B cell (primary cell): ENCODE measurements at regions not wholly inside any gene's neighbourhood (a gene's known extent, or its start where the extent isn't known, plus 50 kb on each side); places are given as distances from the start of the nearest gene placed in this dataset.

Experiments
- ATAC-seq: fragments of 200-7000 bp; cut with Tn5 transposase; one replicate; pipeline ENCODE4 v1.10.0; 2021; ENCODE audit warnings: low read depth, mild to moderate bottlenecking, moderate number of reproducible peaks, moderate library complexity
- CTCF ChIA-PET: fragments of 350-600 bp; sonication (Branson Sonifier 250); formaldehyde crosslinking; loops from one replicate; lab custom pipeline; 2021; ENCODE audit warnings: antibody characterized with exemption, inconsistent platforms; lab: Charles Lee
- POLR2A ChIA-PET: fragments of 350-600 bp; sonication (Branson Sonifier 250); formaldehyde crosslinking; loops from one replicate; lab custom pipeline; 2021; ENCODE audit warnings: antibody characterized with exemption; lab: Charles Lee
- DNase-seq: peaks from one replicate; pipeline ENCODE4 v3.0.0; 2013
- H2AFZ ChIP-seq: 2 replicates; pipeline ENCODE4 v1.6.1; 2012; ENCODE audit warnings: mild to moderate bottlenecking, low read depth, low read length; ENCODE audit not compliant: insufficient read depth, poor library complexity, severe bottlenecking
- H3K27ac ChIP-seq, 2 donors: 1 replicate in 1 of 2; 2 replicates in 1 of 2; pipeline ENCODE4 v1.5.1; 2012 to 2013; ENCODE audit warnings: low read length in 2 of 2, mild to moderate bottlenecking in 2 of 2, moderate library complexity in 1 of 2
- H3K27me3 ChIP-seq, 4 experiments: fragments of 200-600 bp in 1 of 4; sonication (generic) in 1 of 4; replicated peaks in 1 of 4; 1 replicate in 2 of 4; 2 replicates in 2 of 4; pipeline versions ENCODE4 v1.6.1 to v1.7.0; 2013 to 2016; ENCODE audit warnings: low read length in 3 of 4, mild to moderate bottlenecking in 2 of 4, mixed read lengths in 1 of 4, moderate library complexity in 1 of 4; ENCODE audit not compliant: insufficient read depth in 4 of 4, control insufficient read depth in 3 of 4; ENCODE audit errors: control extremely low read depth in 1 of 4
- H3K36me3 ChIP-seq, 2 experiments: replicated peaks in 1 of 2; 1 replicate in 1 of 2; 2 replicates in 1 of 2; pipeline versions ENCODE4 v1.6.1 to v1.7.1; 2013; ENCODE audit warnings: low read length in 1 of 2; ENCODE audit not compliant: insufficient read depth in 2 of 2, control insufficient read depth in 1 of 2; ENCODE audit errors: control extremely low read depth in 1 of 2, extremely low read depth in 1 of 2
- H3K4me1 ChIP-seq, 2 donors: fragments of 200-600 bp in 1 of 2; sonication (generic) in 1 of 2; 1 replicate in 1 of 2; 2 replicates in 1 of 2; pipeline versions ENCODE4 v1.5.1 to v1.6.1; 2013 to 2017; ENCODE audit warnings: low read length in 2 of 2; ENCODE audit not compliant: control insufficient read depth in 2 of 2, insufficient read depth in 2 of 2
- H3K4me2 ChIP-seq: replicated peaks from 2 replicates; pipeline ENCODE3; 2012; ENCODE audit warnings: mild to moderate bottlenecking, low read depth, low read length; ENCODE audit not compliant: poor library complexity, severe bottlenecking
- H3K4me3 ChIP-seq, 5 experiments: fragments of 200-600 bp in 1 of 5; sonication (generic) in 1 of 5; 1 replicate in 3 of 5; 2 replicates in 2 of 5; pipeline versions ENCODE4 v1.5.1 to v1.7.0; 2011 to 2016; ENCODE audit warnings: low read length in 4 of 5, mild to moderate bottlenecking in 4 of 5, low read depth in 2 of 5, control low read depth in 1 of 5, moderate library complexity in 1 of 5; ENCODE audit not compliant: insufficient read depth in 1 of 5; ENCODE audit errors: control extremely low read depth in 1 of 5, extremely low read depth in 1 of 5
- H3K79me2 ChIP-seq: fragments of 200-600 bp; sonication (generic); one replicate; pipeline ENCODE4 v1.6.0; 2016; ENCODE audit warnings: low read length; ENCODE audit not compliant: control insufficient read depth, insufficient read depth
- H3K9ac ChIP-seq: fragments of 200-600 bp; sonication (generic); 2 replicates; pipeline ENCODE4 v1.6.1; 2017; ENCODE audit warnings: mild to moderate bottlenecking, low read length, moderate library complexity
- H3K9me3 ChIP-seq, 3 donors: one replicate each; pipeline versions ENCODE4 v1.6.1 to v1.7.1; 2013; ENCODE audit warnings: low read length in 2 of 3; ENCODE audit not compliant: control insufficient read depth in 2 of 3, insufficient read depth in 1 of 3; ENCODE audit errors: control extremely low read depth in 1 of 3
- H4K20me1 ChIP-seq: 2 replicates; pipeline ENCODE4 v1.6.0; 2012; ENCODE audit warnings: mild to moderate bottlenecking, low read length; ENCODE audit not compliant: insufficient read depth, control insufficient read depth, poor library complexity, severe bottlenecking
- H3K27ac Mint-ChIP-seq: one replicate; pipeline ENCODE4 v1.8.0; 2021; ENCODE audit warnings: mixed read lengths
- H3K27me3 Mint-ChIP-seq: one replicate; pipeline ENCODE4 v1.8.0; 2021; ENCODE audit warnings: mixed read lengths
- H3K4me1 Mint-ChIP-seq: one replicate; pipeline ENCODE4 v1.8.0; 2021; ENCODE audit warnings: mixed read lengths
- H3K4me3 Mint-ChIP-seq: one replicate; pipeline ENCODE4 v1.8.0; 2021; ENCODE audit warnings: mixed read lengths
- H3K9me3 Mint-ChIP-seq: one replicate; pipeline ENCODE4 v1.8.0; 2022; ENCODE audit warnings: mixed read lengths; ENCODE audit not compliant: insufficient read depth
- CTCF ChIP-seq: fragments of 200-600 bp; IDR thresholded peaks from one replicate; pipeline ENCODE4 v1.8.0; 2022; ENCODE audit warnings: antibody characterized with exemption, mild to moderate bottlenecking
- EZH2 ChIP-seq: IDR thresholded peaks from 2 replicates; pipeline ENCODE4 v1.6.1; 2012; ENCODE audit warnings: borderline replicate concordance, low read depth, mild to moderate bottlenecking, moderate library complexity, low read length; ENCODE audit not compliant: insufficient read depth, poor library complexity, severe bottlenecking
- WGBS: methylation state at CpG from one replicate; pipeline ENCODE4 v1.1.5; 2013; ENCODE audit warnings: missing lambda C conversion rate; ENCODE audit not compliant: insufficient coverage; 5-methylcytosine and 5-hydroxymethylcytosine counted together
- intact Hi-C: fragments of 100-400 bp; cut with micrococcal nuclease; formaldehyde crosslinking; loops from one replicate; pipeline ENCODE4 v1.10.0; 2022

DNA sequence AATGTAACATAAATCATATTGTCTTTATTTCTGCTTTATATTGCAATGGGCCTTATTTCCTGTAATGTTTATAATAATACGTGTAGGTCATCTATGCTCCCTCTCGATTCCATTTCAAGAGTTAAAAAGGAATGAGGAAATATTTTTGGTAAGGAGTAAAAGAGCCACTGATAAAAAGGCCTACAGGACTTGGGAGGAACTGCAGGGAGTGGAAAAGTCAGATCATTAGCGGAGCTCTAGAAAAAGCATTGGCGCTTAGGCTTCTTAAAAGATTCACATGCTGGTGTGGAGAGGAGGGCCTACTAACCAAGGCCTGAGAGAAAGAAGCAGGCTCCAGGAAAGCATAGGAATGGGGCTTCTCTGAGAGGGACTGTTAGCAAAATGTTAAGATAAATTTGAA, 82.9 kb upstream of the PNPLA4 start:
- Histone ChIP-seq H3K79me2 (no peaks in the 10 kb centered on the region), H3K27me3 (no peaks in the 10 kb centered on the region), H3K9ac (no peak overlapping the region), H3K4me2 (no peak overlapping the region), H3K27ac (no peak overlapping the region), H3K4me3 (no peak overlapping the region), H2AFZ (no peak overlapping the region), H4K20me1 (no peaks in the 10 kb centered on the region), H3K36me3 (no peaks in the 10 kb centered on the region), H3K9me3 (no peaks in the 10 kb centered on the region), H3K4me1 (no peaks in the 10 kb centered on the region)
- H3K27ac Mint-ChIP-seq = no peak overlapping the region
- ChIA-PET POLR2A (no interaction called here), CTCF (no interaction called here)
- intact Hi-C loops = no loop called here
- H3K4me3 Mint-ChIP-seq = no peak overlapping the region
- ATAC-seq (no peak), DNase-seq (no peak)
- no peaks in the 10 kb centered on the region for H3K9me3 Mint-ChIP-seq
- TF ChIP-seq CTCF = no peak
- no CpG with 5 or more reads among the region's 4 CpGs for WGBS
- no peaks in the 10 kb centered on the region for H3K4me1 Mint-ChIP-seq
- no peaks in the 10 kb centered on the region for H3K27me3 Mint-ChIP-seq

- ATAC-seq (no peak), DNase-seq (no peak)
- no peak overlapping the region for H3K27ac ChIP-seq
- no peak overlapping the region for H3K9ac ChIP-seq
- Mint-ChIP-seq H3K4me1 (no peaks in the 10 kb centered on the region), H3K4me3 (no peak overlapping the region), H3K27ac (no peak overlapping the region), H3K27me3 (no peaks in the 10 kb centered on the region), H3K9me3 (no peaks in the 10 kb centered on the region)
- intact Hi-C loops = no loop called here
- ChIA-PET CTCF (no interaction called here), POLR2A (no interaction called here)
- H2AFZ ChIP-seq = no peak overlapping the region
- no peak overlapping the region for H3K4me3 ChIP-seq
- no peaks in the 10 kb centered on the region for H3K9me3 ChIP-seq
- H3K4me2 ChIP-seq = no peak overlapping the region
- no peaks in the 10 kb centered on the region for H4K20me1 ChIP-seq
- H3K27me3 ChIP-seq = no peaks in the 10 kb centered on the region
- no peaks in the 10 kb centered on the region for H3K79me2 ChIP-seq
- H3K4me1 ChIP-seq = no peaks in the 10 kb centered on the region
- no CpG with 5 or more reads among the region's 2 CpGs for WGBS
- TF ChIP-seq CTCF (no peak), EZH2 (no peak)
- no peaks in the 10 kb centered on the region for H3K36me3 ChIP-seq
Measured at GRCh38 chrX:8005678-8006347, 78.6 kb upstream of the PNPLA4 start.
